CD4-positive, alpha-beta T cell (primary cell): ENCODE measurements at regions not wholly inside any gene's neighbourhood (a gene's known extent, or its start where the extent isn't known, plus 50 kb on each side); places are given as distances from the start of the nearest gene placed in this dataset.

Experiments
- ATAC-seq: fragments of 200-7000 bp; cut with Tn5 transposase; one replicate; pipeline ENCODE4 v1.10.0; 2022; ENCODE audit warnings: mild to moderate bottlenecking; ENCODE audit not compliant: poor library complexity
- CTCF ChIA-PET: fragments of 350-600 bp; sonication (Branson Sonifier 250); formaldehyde crosslinking; loops from one replicate; lab custom pipeline; 2021; ENCODE audit warnings: antibody characterized with exemption, inconsistent platforms; lab: Charles Lee
- POLR2A ChIA-PET: fragments of 350-600 bp; sonication (Branson Sonifier 250); formaldehyde crosslinking; loops from one replicate; lab custom pipeline; 2021; ENCODE audit warnings: antibody characterized with exemption, inconsistent platforms; lab: Charles Lee
- DNase-seq, 14 experiments: peaks; one replicate each; pipeline ENCODE4 v3.0.0-alpha.2; 2013 to 2020; ENCODE audit warnings: mixed read lengths in 2 of 14
- H3K27ac ChIP-seq, 2 donors: one replicate each; pipeline versions ENCODE4 v1.5.1 to v1.7.0; 2013; ENCODE audit warnings: low read length in 2 of 2, low read depth in 1 of 2, mild to moderate bottlenecking in 1 of 2
- H3K27me3 ChIP-seq, 2 experiments: 1 replicate in 1 of 2; 2 replicates in 1 of 2; pipeline versions ENCODE4 v1.6.1 to v1.7.0; 2013; ENCODE audit warnings: low read length in 2 of 2, control low read depth in 1 of 2, mild to moderate bottlenecking in 1 of 2, moderate library complexity in 1 of 2; ENCODE audit not compliant: insufficient read depth in 2 of 2, control insufficient read depth in 1 of 2
- H3K36me3 ChIP-seq: one replicate; pipeline ENCODE4 v1.6.1; 2013; ENCODE audit warnings: low read length, control low read depth; ENCODE audit not compliant: insufficient read depth
- H3K4me1 ChIP-seq: one replicate; pipeline ENCODE4 v1.6.1; 2013; ENCODE audit warnings: low read length, control low read depth; ENCODE audit not compliant: insufficient read depth
- H3K4me3 ChIP-seq: one replicate; pipeline ENCODE4 v1.5.1; 2013; ENCODE audit warnings: mild to moderate bottlenecking, low read length, moderate library complexity
- H3K9me3 ChIP-seq, 2 experiments: 1 replicate in 1 of 2; 2 replicates in 1 of 2; pipeline versions ENCODE4 v1.6.1 to v1.7.0; 2013; ENCODE audit warnings: low read length in 2 of 2, mild to moderate bottlenecking in 2 of 2, control low read depth in 1 of 2, moderate library complexity in 1 of 2; ENCODE audit not compliant: control insufficient read depth in 1 of 2, insufficient read depth in 1 of 2
- H3K27ac Mint-ChIP-seq: one replicate; pipeline ENCODE4 v1.8.0; 2020; ENCODE audit warnings: mixed read lengths
- H3K27me3 Mint-ChIP-seq: one replicate; pipeline ENCODE4 v1.8.0; 2021; ENCODE audit warnings: mixed read lengths
- H3K36me3 Mint-ChIP-seq: one replicate; pipeline ENCODE4 v1.8.0; 2021; ENCODE audit warnings: low read depth, mixed read lengths
- H3K4me1 Mint-ChIP-seq: one replicate; pipeline ENCODE4 v1.8.0; 2021; ENCODE audit warnings: low read depth, mixed read lengths
- H3K4me3 Mint-ChIP-seq: one replicate; pipeline ENCODE4 v1.8.0; 2020; ENCODE audit warnings: mild to moderate bottlenecking, mixed read lengths
- H3K9me3 Mint-ChIP-seq: one replicate; pipeline ENCODE4 v1.8.0; 2020; ENCODE audit warnings: mixed read lengths
- CTCF ChIP-seq: fragments of 200-600 bp; IDR thresholded peaks from one replicate; pipeline ENCODE4 v1.8.0; 2022; ENCODE audit warnings: antibody characterized with exemption, mild to moderate bottlenecking
- intact Hi-C, 2 experiments: fragments of 100-400 bp; cut with DNase I in 1 of 2; cut with micrococcal nuclease in 1 of 2; formaldehyde crosslinking; loops; one replicate each; pipeline versions ENCODE4 v1.15.1 to v1.9.0; 2023 to 2025; cut with DNase I, micrococcal nuclease

GRCh38 chr5:124072570-124072969 lies 560.6 kb downstream of the CSNK1G3 start:
- H3K4me1 ChIP-seq, result no peaks in the 10 kb centered on the region
- H3K9me3 Mint-ChIP-seq, result peaks cover 2% of the 10 kb centered on the region
- H3K27ac ChIP-seq, result no peak overlapping the region
- H3K27me3 Mint-ChIP-seq, result no peaks in the 10 kb centered on the region
- DNase-seq (no peak), ATAC-seq (no peak)
- no peak overlapping the region for H3K27ac Mint-ChIP-seq
- POLR2A ChIA-PET, result no interaction called here
- H3K36me3 Mint-ChIP-seq, result no peaks in the 10 kb centered on the region
- H3K27me3 ChIP-seq, result no peaks in the 10 kb centered on the region
- H3K4me1 Mint-ChIP-seq, result no peaks in the 10 kb centered on the region
- no peaks in the 10 kb centered on the region for H3K36me3 ChIP-seq
- intact Hi-C loops, result no loop called here
- CTCF ChIA-PET, result no interaction called here
- no peak for TF ChIP-seq CTCF
- H3K4me3 Mint-ChIP-seq, result no peak overlapping the region
- no peak overlapping the region for H3K4me3 ChIP-seq
- peaks cover 0 to under 1% of the 10 kb centered on the region in 2 experiments for H3K9me3 ChIP-seq

- H3K36me3 ChIP-seq, result no peaks in the 10 kb centered on the region
- H3K27ac ChIP-seq, result no peak overlapping the region
- Mint-ChIP-seq H3K27me3 (no peaks in the 10 kb centered on the region), H3K9me3 (peaks cover 2% of the 10 kb centered on the region), H3K36me3 (no peaks in the 10 kb centered on the region), H3K27ac (no peak overlapping the region), H3K4me3 (no peak overlapping the region), H3K4me1 (no peaks in the 10 kb centered on the region)
- H3K27me3 ChIP-seq, result no peaks in the 10 kb centered on the region
- H3K9me3 ChIP-seq, result no peaks in the 10 kb centered on the region
- TF ChIP-seq CTCF, result no peak
- DNase-seq (no peak), ATAC-seq (no peak)
- ChIA-PET CTCF (no interaction called here), POLR2A (no interaction called here)
- intact Hi-C loops, result no loop called here
- H3K4me3 ChIP-seq, result no peak overlapping the region
- no peaks in the 10 kb centered on the region for H3K4me1 ChIP-seq
Observed at GRCh38 chr5:124071039-124071438, 559.1 kb downstream of the CSNK1G3 start.

GRCh38 chr5:124065508-124065907 lies 553.5 kb downstream of the CSNK1G3 start:
- ChIA-PET POLR2A (no interaction called here), CTCF (no interaction called here)
- no peak for ATAC-seq

More at GRCh38 chr5:124065508-124065907, 553.5 kb downstream of the CSNK1G3 start:
- Mint-ChIP-seq H3K4me3 (no peak overlapping the region), H3K4me1 (no peaks in the 10 kb centered on the region), H3K9me3 (peaks cover 6% of the 10 kb centered on the region), H3K27ac (no peak overlapping the region), H3K36me3 (no peaks in the 10 kb centered on the region), H3K27me3 (no peaks in the 10 kb centered on the region)
- H3K4me3 ChIP-seq, result no peak overlapping the region
- H3K27ac ChIP-seq, result no peak overlapping the region
- H3K9me3 ChIP-seq, result no peaks in the 10 kb centered on the region
- intact Hi-C loops, result no loop called here
- no peaks in the 10 kb centered on the region for H3K27me3 ChIP-seq
- no peaks in the 10 kb centered on the region for H3K4me1 ChIP-seq
- TF ChIP-seq CTCF, result no peak
- no peak for DNase-seq
- H3K36me3 ChIP-seq, result no peaks in the 10 kb centered on the region
